CD4-positive, alpha-beta T cell treated with Interleukin-12 subunit alpha and Interleukin-12 subunit beta, for 1 hour (primary cell): ENCODE measurements at regions not wholly inside any gene's neighbourhood (a gene's known extent, or its start where the extent isn't known, plus 50 kb on each side); places are given as distances from the start of the nearest gene placed in this dataset.

ENCODE experiments used
- DNase-seq: peaks from one replicate; pipeline ENCODE4 v3.0.0-alpha.2; 2020

GRCh38 chr20:24376311-24377099 lies 92.9 kb upstream of the SYNDIG1 start:
- no peak for DNase-seq

GRCh38 chr20:24373372-24373771 lies 96.1 kb upstream of the SYNDIG1 start:
- no peak for DNase-seq

GRCh38 chr20:24370911-24371695 lies 98.3 kb upstream of the SYNDIG1 start:
- no peak for DNase-seq

- DNase-seq: no peak
These were observed 99.2 kb upstream of the SYNDIG1 start for GRCh38 chr20:24370249-24370648.

GRCh38 chr20:24368253-24368652 lies 101.2 kb upstream of the SYNDIG1 start:
- DNase-seq: no peak

GRCh38 chr20:24366336-24367004 lies 103.0 kb upstream of the SYNDIG1 start:
- DNase-seq: no peak

GRCh38 chr20:24365670-24366069 lies 103.8 kb upstream of the SYNDIG1 start:
- no peak for DNase-seq

GRCh38 chr20:24364482-24364881 lies 104.9 kb upstream of the SYNDIG1 start:
- DNase-seq: no peak

- no peak for DNase-seq
These were observed 106.4 kb upstream of the SYNDIG1 start for GRCh38 chr20:24363031-24363430.

- DNase-seq: no peak
These were observed 107.3 kb upstream of the SYNDIG1 start for GRCh38 chr20:24362080-24362479.

- DNase-seq: no peak
These were observed 107.9 kb upstream of the SYNDIG1 start for GRCh38 chr20:24361541-24361940.

GRCh38 chr20:24360531-24360930 lies 108.9 kb upstream of the SYNDIG1 start:
- DNase-seq: no peak

GRCh38 chr20:24359321-24360027 lies 110.0 kb upstream of the SYNDIG1 start:
- no peak for DNase-seq

GRCh38 chr20:24357931-24358330 lies 111.5 kb upstream of the SYNDIG1 start:
- no peak for DNase-seq

GRCh38 chr20:24357177-24357576 lies 112.3 kb upstream of the SYNDIG1 start:
- DNase-seq: no peak

GRCh38 chr20:24353135-24353690 lies 116.2 kb upstream of the SYNDIG1 start:
- no peak for DNase-seq

- no peak for DNase-seq
These were observed 118.5 kb upstream of the SYNDIG1 start for GRCh38 chr20:24350923-24351368.

GRCh38 chr20:24341781-24342180 lies 127.6 kb upstream of the SYNDIG1 start:
- no peak for DNase-seq

GRCh38 chr20:24340933-24341332 lies 128.5 kb upstream of the SYNDIG1 start:
- DNase-seq: no peak

GRCh38 chr20:24339210-24339641 lies 130.2 kb upstream of the SYNDIG1 start:
- DNase-seq: no peak

GRCh38 chr20:24337551-24337950 lies 131.9 kb upstream of the SYNDIG1 start:
- no peak for DNase-seq

- DNase-seq: no peak
These were observed 132.4 kb upstream of the SYNDIG1 start for GRCh38 chr20:24337069-24337468.

GRCh38 chr20:24334830-24335229 lies 134.6 kb upstream of the SYNDIG1 start:
- no peak for DNase-seq
